MM.1S (cell line): ENCODE measurements at regions not wholly inside any gene's neighbourhood (a gene's known extent, or its start where the extent isn't known, plus 50 kb on each side); places are given as distances from the start of the nearest gene placed in this dataset.

ENCODE experiments used
- CTCF ChIP-seq: fragments of 300-600 bp; sonication (generic); IDR thresholded peaks from 2 replicates; pipeline ENCODE4 v1.5.1; 2016; ENCODE audit warnings: antibody characterized with exemption, low read length, mixed read lengths
- EZH2 ChIP-seq: fragments of 300-600 bp; sonication (generic); optimal IDR thresholded peaks from 2 replicates; pipeline ENCODE3; 2017; ENCODE audit warnings: low read depth, mild to moderate bottlenecking, antibody characterized with exemption, low read length, mixed read lengths
- EZH2phosphoT487 ChIP-seq: fragments of 300-600 bp; sonication (generic); IDR thresholded peaks from 2 replicates; pipeline ENCODE4 v1.6.1; 2018; ENCODE audit warnings: antibody characterized with exemption, low read length

GRCh38 chr16:85395913-85396878 is 216.9 kb upstream of the GSE1 start:
- no peak for TF ChIP-seq EZH2
- no peak for TF ChIP-seq CTCF
- TF ChIP-seq EZH2phosphoT487, result no peak
